IMR-90 (cell line): ENCODE measurements at regions not wholly inside any gene's neighbourhood (a gene's known extent, or its start where the extent isn't known, plus 50 kb on each side); places are given as distances from the start of the nearest gene placed in this dataset.

Experiments used
- ATAC-seq: fragments of 200-7000 bp; cut with Tn5 transposase; 2 replicates; pipeline ENCODE4 v1.9.1; 2020; ENCODE audit warnings: low read depth, mild to moderate bottlenecking, moderate library complexity
- BruUV-seq: library from RNA; stranded (reverse); fragments of 400-500 nt; replicated peaks from 2 replicates; lab custom pipeline; 2021; lab: Mats Ljungman, UMichigan
- CTCF ChIA-PET: fragments of 300-600 bp; formaldehyde crosslinking; extraction: SDS; loops from one replicate; lab custom pipeline; 2021; ENCODE audit warnings: antibody characterized with exemption; lab: Yijun Ruan, JAX
- POLR2A ChIA-PET: fragments of 300-600 bp; sonication (Branson Sonifier 250); formaldehyde crosslinking; loops from one replicate; lab custom pipeline; 2022; ENCODE audit warnings: antibody characterized with exemption; ENCODE audit not compliant: unreplicated experiment; lab: Charles Lee
- DNase-seq: peaks from one replicate; pipeline ENCODE4 v3.0.0; 2013
- H2AFZ ChIP-seq: replicated peaks from 2 replicates; pipeline ENCODE3; 2013; ENCODE audit warnings: low read length, mild to moderate bottlenecking; ENCODE audit not compliant: poor library complexity
- H2AK5ac ChIP-seq: 2 replicates; pipeline ENCODE4 v1.6.1; 2013; ENCODE audit warnings: low read depth, low read length, inconsistent platforms
- H2AK9ac ChIP-seq: replicated peaks from 2 replicates; pipeline ENCODE3; 2013; ENCODE audit warnings: mild to moderate bottlenecking, low read depth, low read length, moderate library complexity; ENCODE audit not compliant: poor library complexity
- H2BK120ac ChIP-seq: 2 replicates; pipeline ENCODE4 v1.6.1; 2013; ENCODE audit warnings: low read depth, low read length, inconsistent platforms
- H2BK15ac ChIP-seq: 3 replicates; pipeline ENCODE4 v1.6.1; 2013; ENCODE audit warnings: low read depth, low read length, inconsistent platforms
- H2BK20ac ChIP-seq: 2 replicates; pipeline ENCODE4 v1.6.1; 2013; ENCODE audit warnings: low read depth, mild to moderate bottlenecking, inconsistent platforms, low read length, moderate library complexity
- H2BK5ac ChIP-seq: 2 replicates; pipeline ENCODE4 v1.6.1; 2013; ENCODE audit warnings: mild to moderate bottlenecking, low read depth, low read length, inconsistent platforms; ENCODE audit not compliant: poor library complexity, severe bottlenecking
- H3K14ac ChIP-seq: replicated peaks from 2 replicates; pipeline ENCODE4 v1.6.1; 2013; ENCODE audit warnings: low read depth, low read length, inconsistent platforms
- H3K18ac ChIP-seq: 2 replicates; pipeline ENCODE4 v1.6.1; 2013; ENCODE audit warnings: low read depth, low read length, control low read depth
- H3K23ac ChIP-seq: 2 replicates; pipeline ENCODE4 v1.6.1; 2013; ENCODE audit warnings: low read depth, low read length, inconsistent platforms
- H3K27ac ChIP-seq: 2 replicates; pipeline ENCODE4 v1.5.1; 2013; ENCODE audit warnings: mild to moderate bottlenecking, control low read depth, low read length; ENCODE audit not compliant: insufficient read depth
- H3K27me3 ChIP-seq: 2 replicates; pipeline ENCODE4 v1.6.1; 2013; ENCODE audit warnings: low read length; ENCODE audit not compliant: control insufficient read depth, insufficient read depth
- H3K36me3 ChIP-seq: 2 replicates; pipeline ENCODE4 v1.6.1; 2013; ENCODE audit warnings: low read length, mixed read lengths; ENCODE audit not compliant: control insufficient read depth, insufficient read depth
- H3K4ac ChIP-seq: 2 replicates; pipeline ENCODE4 v1.6.1; 2013; ENCODE audit warnings: low read depth, low read length, inconsistent platforms
- H3K4me1 ChIP-seq: 2 replicates; pipeline ENCODE4 v1.6.1; 2013; ENCODE audit warnings: low read length, mixed read lengths; ENCODE audit not compliant: control insufficient read depth, insufficient read depth
- H3K4me2 ChIP-seq: 2 replicates; pipeline ENCODE4 v1.6.1; 2013; ENCODE audit warnings: low read depth, mild to moderate bottlenecking, control low read depth, low read length, moderate library complexity
- H3K4me3 ChIP-seq: 2 replicates; pipeline ENCODE4 v1.5.1; 2013; ENCODE audit warnings: low read depth, mild to moderate bottlenecking, control low read depth, low read length, moderate library complexity; ENCODE audit not compliant: insufficient read depth
- H3K56ac ChIP-seq: 2 replicates; pipeline ENCODE4 v1.6.1; 2013; ENCODE audit warnings: low read length, inconsistent platforms; ENCODE audit not compliant: insufficient read depth; ENCODE audit errors: extremely low read depth
- H3K79me1 ChIP-seq, 2 experiments: 2 replicates each; pipeline ENCODE4 v1.6.1; 2013; ENCODE audit warnings: low read length in 2 of 2, inconsistent platforms in 1 of 2, low read depth in 1 of 2
- H3K9ac ChIP-seq: 2 replicates; pipeline ENCODE4 v1.6.1; 2013; ENCODE audit warnings: low read depth, low read length, control low read depth
- H3K9me1 ChIP-seq: 2 replicates; pipeline ENCODE4 v1.6.1; 2013; ENCODE audit warnings: low read length, inconsistent platforms; ENCODE audit not compliant: insufficient read depth
- H3K9me3 ChIP-seq: 2 replicates; pipeline ENCODE4 v1.6.1; 2013; ENCODE audit warnings: low read length; ENCODE audit not compliant: control insufficient read depth, insufficient read depth
- H4K20me1 ChIP-seq: 2 replicates; pipeline ENCODE4 v1.6.1; 2013; ENCODE audit warnings: low read length, inconsistent platforms; ENCODE audit not compliant: insufficient read depth
- H4K5ac ChIP-seq: 2 replicates; pipeline ENCODE4 v1.6.1; 2013; ENCODE audit warnings: mild to moderate bottlenecking, low read depth, low read length, control low read depth
- H4K8ac ChIP-seq, 2 experiments: 2 replicates each; pipeline ENCODE4 v1.6.1; 2013; ENCODE audit warnings: low read depth in 2 of 2, low read length in 2 of 2, control low read depth in 1 of 2, inconsistent platforms in 1 of 2
- H4K91ac ChIP-seq: 2 replicates; pipeline ENCODE4 v1.6.1; 2013; ENCODE audit warnings: low read depth, low read length, inconsistent platforms; ENCODE audit not compliant: insufficient read depth
- CEBPB ChIP-seq: IDR thresholded peaks from 2 replicates; pipeline ENCODE4 v1.6.1; 2012; ENCODE audit warnings: low read depth, low read length, improper control_type of control experiment
- CHD1 ChIP-seq: IDR thresholded peaks from 2 replicates; pipeline ENCODE4 v1.6.1; 2012; ENCODE audit warnings: low read depth, low read length, improper control_type of control experiment
- MAZ ChIP-seq: IDR thresholded peaks from 2 replicates; pipeline ENCODE4 v1.6.1; 2012; ENCODE audit warnings: low read depth, mild to moderate bottlenecking, low read length, improper control_type of control experiment, moderate library complexity, borderline replicate concordance
- WGBS, 2 experiments: methylation state at CpG; one replicate each; pipeline versions ENCODE4 v1.1.5 to v1.1.7; 2013; ENCODE audit warnings: missing lambda C conversion rate in 2 of 2; ENCODE audit not compliant: insufficient read length in 1 of 2; ENCODE audit errors: extremely low coverage in 2 of 2; 5-methylcytosine and 5-hydroxymethylcytosine counted together
- dilution Hi-C: fragments of 300-500 bp; cut with HindIII; formaldehyde crosslinking; loops from one replicate; pipeline ENCODE4 v1.14.3; 2018; ENCODE audit warnings: low sequenced_read_pairs; ENCODE audit not compliant: unreplicated experiment
- in situ Hi-C: fragments of 300-500 bp; cut with MboI; formaldehyde crosslinking; loops from 3 replicates; pipeline ENCODE4 v1.14.3; 2019; ENCODE audit warnings: low sequenced_read_pairs, inconsistent platforms, mixed read lengths
- intact Hi-C: fragments of 100-400 bp; cut with micrococcal nuclease; formaldehyde crosslinking; loops from 2 replicates; pipeline ENCODE4 v1.10.0; 2022
- TF ChIP-seq, protein P1 (sequence below): fragments of 150-350 bp; IDR thresholded peaks from 2 replicates; pipeline ENCODE4 v1.6.1; 2017; ENCODE audit warnings: mild to moderate bottlenecking, antibody characterized with exemption, low read length, low read depth

DNA sequence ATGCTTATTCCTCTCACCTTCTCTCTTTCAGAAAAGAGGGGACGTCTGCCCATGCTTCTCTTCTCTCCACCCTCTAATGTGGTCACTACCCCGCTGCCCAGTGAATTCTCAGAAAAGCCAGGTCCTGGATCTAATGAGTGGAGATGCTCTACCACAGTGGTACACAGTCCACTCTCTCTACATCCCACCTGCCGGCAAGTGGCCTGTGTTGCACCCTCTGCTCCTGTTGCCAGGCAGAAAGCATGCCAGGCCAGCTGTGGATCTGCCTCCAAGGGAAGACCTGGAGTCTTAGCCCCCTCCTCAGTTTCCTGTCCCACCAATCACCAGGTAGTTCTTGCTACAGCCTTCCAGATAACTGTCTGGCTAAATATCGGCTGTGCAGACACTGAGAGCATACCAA is 71.2 kb upstream of the SPDL1 start:
- Histone ChIP-seq H2BK5ac (no peak overlapping the region), H2BK20ac (no peak overlapping the region), H3K9me3 (no peaks in the 10 kb centered on the region), H3K4me3 (no peak overlapping the region), H3K18ac (no peak overlapping the region), H2AK5ac (no peak overlapping the region), H3K27ac (no peak overlapping the region), H3K9ac (no peak overlapping the region), H3K23ac (no peak overlapping the region), H4K20me1 (no peaks in the 10 kb centered on the region), H3K79me1 (no peaks in the 10 kb centered on the region), H2BK15ac (no peak overlapping the region), H4K91ac (no peak overlapping the region), H3K4me2 (no peak overlapping the region), H3K14ac (no peak overlapping the region), H3K4me1 (no peaks in the 10 kb centered on the region), H2BK120ac (no peak overlapping the region), H3K4ac (no peak overlapping the region), H2AK9ac (no peak overlapping the region), H3K36me3 (no peaks in the 10 kb centered on the region), H3K56ac (no peak overlapping the region), H3K9me1 (no peaks in the 10 kb centered on the region), H4K8ac (no peak overlapping the region), H2AFZ (peak overlapping the region; percentile 33), H4K5ac (no peak overlapping the region), H3K27me3 (no peaks in the 10 kb centered on the region)
- in situ Hi-C loops (no loop called here), intact Hi-C loops (no loop called here), dilution Hi-C loops (no loop called here)
- no peak for DNase-seq
- BruUV-seq, result no TSS peak
- TF ChIP-seq MAZ (no peak), CHD1 (no peak), CEBPB (no peak)
- TF ChIP-seq, protein P1, sequence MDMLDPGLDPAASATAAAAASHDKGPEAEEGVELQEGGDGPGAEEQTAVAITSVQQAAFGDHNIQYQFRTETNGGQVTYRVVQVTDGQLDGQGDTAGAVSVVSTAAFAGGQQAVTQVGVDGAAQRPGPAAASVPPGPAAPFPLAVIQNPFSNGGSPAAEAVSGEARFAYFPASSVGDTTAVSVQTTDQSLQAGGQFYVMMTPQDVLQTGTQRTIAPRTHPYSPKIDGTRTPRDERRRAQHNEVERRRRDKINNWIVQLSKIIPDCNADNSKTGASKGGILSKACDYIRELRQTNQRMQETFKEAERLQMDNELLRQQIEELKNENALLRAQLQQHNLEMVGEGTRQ, result no peak
- ATAC-seq, result no peak
- CTCF ChIA-PET, result no interaction called here
- POLR2A ChIA-PET, result interaction anchor here (0.6 kb wide), 1 partner anchor 21 kb away, joined by 4 read pairs; no protein-coding TSS in a partner anchor
- WGBS, 2 experiments, result 83% methylated on average over 1 of the region's 4 CpGs; no CpG with 5 or more reads in 1 of the 2 experiments
